GM18502 (cell line): ENCODE measurements at regions not wholly inside any gene's neighbourhood (a gene's known extent, or its start where the extent isn't known, plus 50 kb on each side); places are given as distances from the start of the nearest gene placed in this dataset.

ENCODE experiments used
- ATAC-seq: cut with Tn5 transposase; IDR thresholded peaks from one replicate; pipeline ENCODE4 v1.9.1; 2021; ENCODE audit warnings: mild to moderate bottlenecking; ENCODE audit not compliant: unreplicated experiment, poor library complexity

GRCh38 chr9:7226007-7226640 is 468.4 kb downstream of the KDM4C start:
- ATAC-seq, result peak; percentile 64
